ENCODE measurements at regions not wholly inside any gene's neighbourhood (a gene's known extent, or its start where the extent isn't known, plus 50 kb on each side); places are given as distances from the start of the nearest gene placed in this dataset.

GRCh38 chr1:57761628-57762027, 337.8 kb upstream of the DAB1 start:
- no peaks in the 10 kb centered on the region for H3K9me3 Mint-ChIP-seq
- no peak for TF ChIP-seq CTCF (IDR thresholded peaks at IDR 0.05; ENCODE audit: unreplicated experiment in 3 of 3)
- H3K27ac Mint-ChIP-seq = no peak overlapping the region
- H3K4me1 Mint-ChIP-seq = no peaks in the 10 kb centered on the region
- no peaks in the 10 kb centered on the region for H3K36me3 Mint-ChIP-seq (ENCODE audit: low read depth)
- peaks cover 3% of the 10 kb centered on the region for H3K27me3 Mint-ChIP-seq (ENCODE audit: low read depth)
- no peak overlapping the region for H3K4me3 Mint-ChIP-seq

GRCh38 chr1:57752843-57753242, 329.0 kb upstream of the DAB1 start:
- no peak overlapping the region for H3K4me3 Mint-ChIP-seq
- no peaks in the 10 kb centered on the region for H3K4me1 Mint-ChIP-seq
- H3K27me3 Mint-ChIP-seq (ENCODE audit: low read depth) = no peaks in the 10 kb centered on the region
- TF ChIP-seq CTCF (IDR thresholded peaks at IDR 0.05; ENCODE audit: unreplicated experiment in 3 of 3) = no peak
- no peak overlapping the region for H3K27ac Mint-ChIP-seq
- no peaks in the 10 kb centered on the region for H3K36me3 Mint-ChIP-seq (ENCODE audit: low read depth)
- H3K9me3 Mint-ChIP-seq = no peaks in the 10 kb centered on the region

GRCh38 chr1:57748719-57749118, 324.9 kb upstream of the DAB1 start:
- H3K4me1 Mint-ChIP-seq = no peaks in the 10 kb centered on the region
- no peaks in the 10 kb centered on the region for H3K36me3 Mint-ChIP-seq (ENCODE audit: low read depth)
- no peak for TF ChIP-seq CTCF (IDR thresholded peaks at IDR 0.05; ENCODE audit: unreplicated experiment in 3 of 3)
- H3K4me3 Mint-ChIP-seq = no peak overlapping the region
- H3K9me3 Mint-ChIP-seq = no peaks in the 10 kb centered on the region
- peaks cover 6% of the 10 kb centered on the region for H3K27me3 Mint-ChIP-seq (ENCODE audit: low read depth)
- H3K27ac Mint-ChIP-seq = no peak overlapping the region

- Mint-ChIP-seq H3K4me1 (no peaks in the 10 kb centered on the region), H3K27me3 (ENCODE audit: low read depth) (peaks cover 6% of the 10 kb centered on the region), H3K4me3 (no peak overlapping the region), H3K9me3 (no peaks in the 10 kb centered on the region), H3K36me3 (ENCODE audit: low read depth) (no peaks in the 10 kb centered on the region), H3K27ac (no peak overlapping the region)
- no peak for TF ChIP-seq CTCF (IDR thresholded peaks at IDR 0.05; ENCODE audit: unreplicated experiment in 3 of 3)
Observed at GRCh38 chr1:57747818-57748217, 324.0 kb upstream of the DAB1 start.

- Mint-ChIP-seq H3K36me3 (ENCODE audit: low read depth) (no peaks in the 10 kb centered on the region), H3K4me1 (no peaks in the 10 kb centered on the region), H3K9me3 (no peaks in the 10 kb centered on the region), H3K4me3 (no peak overlapping the region), H3K27me3 (ENCODE audit: low read depth) (peaks cover 8% of the 10 kb centered on the region), H3K27ac (no peak overlapping the region)
- TF ChIP-seq CTCF (IDR thresholded peaks at IDR 0.05; ENCODE audit: unreplicated experiment in 3 of 3) = no peak
Observed at GRCh38 chr1:57741521-57741920, 317.7 kb upstream of the DAB1 start.

GRCh38 chr1:57736940-57737339, 313.1 kb upstream of the DAB1 start:
- Mint-ChIP-seq H3K36me3 (ENCODE audit: low read depth) (no peaks in the 10 kb centered on the region), H3K9me3 (no peaks in the 10 kb centered on the region), H3K27ac (no peak overlapping the region)

More at GRCh38 chr1:57736940-57737339, 313.1 kb upstream of the DAB1 start:
- TF ChIP-seq CTCF (IDR thresholded peaks at IDR 0.05; ENCODE audit: unreplicated experiment in 3 of 3) = no peak
- no peak overlapping the region for H3K4me3 Mint-ChIP-seq
- H3K4me1 Mint-ChIP-seq = no peaks in the 10 kb centered on the region
- H3K27me3 Mint-ChIP-seq (ENCODE audit: low read depth) = peaks cover 13% of the 10 kb centered on the region

Measured in nephron (organoid).